Skin epidermis (tissue), 12 donors: ENCODE measurements at regions not wholly inside any gene's neighbourhood (a gene's known extent, or its start where the extent isn't known, plus 50 kb on each side); places are given as distances from the start of the nearest gene placed in this dataset.
"Not testable (repeated sequence)": the region's sequence is repeated elsewhere in the genome, so short reads cannot be mapped to it uniquely, and the experiment has no call there.

Experiments used
- H3K27ac ChIP-seq, 21 experiments: fragments of 200-600 bp; sonication (generic) in 11 of 21; one replicate each; pipeline ENCODE4 v1.5.0; 2020; ENCODE audit warnings: mild to moderate bottlenecking in 3 of 21, inconsistent platforms in 2 of 21, moderate library complexity in 2 of 21
- H3K4me3 ChIP-seq, 7 experiments: fragments of 200-600 bp; sonication (generic) in 2 of 7; one replicate each; pipeline ENCODE4 v1.5.0; 2020; ENCODE audit warnings: inconsistent platforms in 2 of 7, mild to moderate bottlenecking in 2 of 7, moderate library complexity in 1 of 7

DNA sequence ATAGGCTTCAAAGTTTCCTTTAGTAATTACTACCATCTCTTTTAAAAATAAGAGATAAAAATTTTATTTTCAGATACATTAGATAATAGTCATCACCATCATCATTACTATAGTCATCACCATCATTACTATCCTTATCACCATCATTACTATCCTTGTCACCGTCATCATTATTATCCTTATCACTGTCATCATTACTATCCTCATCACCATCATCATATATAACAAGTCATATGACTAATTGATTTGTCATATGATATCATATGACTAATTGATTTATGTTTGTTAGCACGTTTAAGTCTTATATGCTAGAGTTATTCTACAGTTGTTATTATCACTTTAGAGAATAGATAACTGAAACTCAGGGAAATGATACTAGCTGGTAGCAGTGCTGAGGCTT lies 382.1 kb upstream of the CDH18 start:
- no peak overlapping the region for H3K4me3 ChIP-seq
- no peak overlapping the region for H3K27ac ChIP-seq

DNA sequence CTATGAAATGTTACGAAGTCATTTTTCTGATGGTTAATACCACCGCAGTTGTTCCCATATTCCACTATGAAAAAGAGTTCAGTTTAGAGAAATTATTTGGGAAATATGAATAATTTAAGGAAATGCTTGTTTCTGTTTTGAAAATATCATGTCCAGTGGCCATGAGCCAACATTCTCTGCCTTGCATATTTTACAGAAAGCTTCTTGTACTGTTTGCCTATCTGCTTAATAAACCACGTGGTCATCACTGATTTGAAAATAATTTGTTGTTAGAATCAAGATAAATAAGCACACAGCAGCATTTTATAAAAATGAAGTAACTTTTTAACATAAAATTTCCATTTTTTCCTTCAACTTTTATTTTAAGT lies 381.5 kb upstream of the CDH18 start:
- H3K4me3 ChIP-seq, result no peak overlapping the region
- no peak overlapping the region for H3K27ac ChIP-seq

DNA sequence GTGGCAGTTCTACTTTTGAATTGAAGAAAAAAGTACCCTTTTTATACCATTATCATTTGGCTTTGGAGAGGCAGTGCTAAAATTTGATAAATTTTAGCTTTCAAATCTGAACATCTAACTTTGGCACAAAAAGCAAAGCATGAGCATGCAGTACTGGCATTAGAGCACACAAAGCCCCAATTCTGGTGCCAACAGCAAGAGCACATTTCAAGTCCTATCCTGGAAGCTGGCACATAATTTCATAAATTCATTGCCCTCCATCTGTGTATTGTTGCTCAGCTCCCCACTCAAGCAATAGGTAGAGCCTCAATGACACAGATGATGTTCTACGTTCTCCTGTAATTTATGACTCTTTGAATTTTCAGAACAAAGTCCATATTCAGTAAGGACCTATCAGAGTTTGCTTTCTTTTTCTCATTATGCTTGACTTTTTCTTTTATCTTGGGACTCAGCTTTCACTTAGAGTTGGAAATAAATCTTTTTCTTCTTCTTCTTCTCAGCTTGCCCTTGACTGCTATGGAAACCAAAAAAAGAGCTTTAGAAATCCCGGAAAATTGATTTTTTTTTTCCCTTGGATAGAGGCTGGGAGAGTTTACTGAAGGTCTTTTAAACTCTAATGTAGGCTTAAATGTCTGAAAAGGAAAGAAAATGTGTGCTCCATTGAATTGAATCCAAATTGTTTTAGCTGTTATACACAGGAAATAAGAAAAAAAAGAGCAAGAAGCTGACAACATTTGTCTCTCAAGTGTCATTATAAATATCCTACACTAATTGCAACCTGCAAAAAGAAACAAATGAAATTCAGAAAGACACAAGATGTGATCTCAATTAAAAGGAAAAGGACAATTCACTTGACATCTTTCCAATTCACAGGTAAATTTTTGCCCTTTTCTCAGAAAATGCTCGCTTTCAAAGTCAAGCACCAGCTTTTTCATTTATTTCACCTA lies 380.8 kb upstream of the CDH18 start:
- Histone ChIP-seq H3K27ac (no peak overlapping the region), H3K4me3 (no peak overlapping the region)

DNA sequence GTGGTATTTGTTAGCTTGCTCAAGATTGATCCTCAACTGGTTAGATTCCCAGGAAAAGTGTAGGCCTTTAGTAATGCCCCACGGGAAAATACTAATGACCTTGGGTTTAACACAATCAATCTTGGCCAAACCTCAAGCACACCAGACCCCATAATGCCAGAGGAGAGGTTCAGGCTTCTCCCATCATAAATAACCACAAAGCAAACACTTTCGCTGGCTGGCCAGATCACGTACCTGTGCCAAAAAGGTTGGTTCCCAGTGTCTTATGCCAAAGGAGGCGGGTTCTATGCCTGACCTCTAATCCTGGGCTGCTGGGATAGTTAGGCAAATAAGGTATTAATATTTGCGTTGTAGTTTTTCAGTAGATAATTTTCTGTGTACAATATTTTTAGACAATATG lies 379.2 kb upstream of the CDH18 start:
- Histone ChIP-seq H3K27ac (no peak overlapping the region), H3K4me3 (no peak overlapping the region)

DNA sequence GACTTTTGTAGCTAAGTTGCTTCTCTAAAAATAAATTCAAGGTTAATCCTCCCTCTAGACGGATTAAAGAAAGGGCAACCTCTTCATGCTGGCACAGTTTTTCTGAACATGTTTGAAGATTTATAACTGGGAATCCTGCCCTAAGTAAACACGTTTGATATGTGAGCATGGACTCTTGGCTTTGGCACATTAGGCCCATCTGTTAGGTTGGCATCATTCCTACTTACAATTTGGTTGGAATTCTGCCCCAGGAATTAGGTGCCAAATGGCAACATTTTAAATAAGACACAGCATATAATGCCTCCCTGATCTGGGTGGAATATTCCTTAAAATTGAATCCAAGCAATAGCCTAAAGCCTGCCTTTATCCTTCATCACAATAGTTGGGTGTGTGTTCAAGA lies 372.3 kb upstream of the CDH18 start:
- H3K27ac ChIP-seq, result no peak overlapping the region
- H3K4me3 ChIP-seq, result no peak overlapping the region

DNA sequence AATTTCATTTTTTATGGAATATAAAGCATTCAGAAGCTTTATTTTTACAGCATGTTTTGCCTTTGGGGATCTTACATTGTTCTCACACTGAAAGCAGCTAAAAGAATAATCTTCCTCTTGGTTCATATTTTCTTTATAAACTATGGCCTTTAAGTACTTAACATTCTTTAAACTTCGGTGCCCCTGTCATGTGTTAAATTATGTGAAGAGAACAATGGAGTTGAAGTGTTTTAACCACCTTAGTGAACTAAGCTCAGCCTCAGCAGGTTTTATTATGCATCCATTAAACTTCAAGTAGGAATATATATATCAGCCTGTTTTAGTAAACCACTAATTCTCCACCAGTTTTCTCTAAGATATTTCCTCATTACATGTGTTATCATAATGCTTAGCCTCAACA lies 371.4 kb upstream of the CDH18 start:
- Histone ChIP-seq H3K4me3 (no peak overlapping the region), H3K27ac (no peak overlapping the region)

DNA sequence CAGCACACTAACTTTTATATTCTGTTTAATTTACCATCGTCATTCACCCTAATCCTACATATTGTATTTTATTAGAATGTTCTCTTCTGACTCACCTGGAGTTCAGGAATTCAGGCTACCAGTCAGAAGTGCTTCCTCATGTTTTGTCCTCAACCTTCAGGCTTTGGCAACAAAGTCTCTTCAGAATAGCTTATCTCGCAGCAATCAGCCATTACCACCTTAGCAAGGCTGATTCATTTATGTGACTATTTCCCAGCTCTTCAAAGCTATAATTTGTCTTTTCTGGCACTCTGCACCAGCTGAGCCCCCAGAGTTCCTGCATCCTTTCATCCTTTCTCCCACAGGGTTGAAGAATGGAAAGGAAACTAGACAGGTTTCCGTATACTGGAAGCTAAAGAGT lies 365.5 kb upstream of the CDH18 start:
- Histone ChIP-seq H3K4me3 (no peak overlapping the region), H3K27ac (no peak overlapping the region)

DNA sequence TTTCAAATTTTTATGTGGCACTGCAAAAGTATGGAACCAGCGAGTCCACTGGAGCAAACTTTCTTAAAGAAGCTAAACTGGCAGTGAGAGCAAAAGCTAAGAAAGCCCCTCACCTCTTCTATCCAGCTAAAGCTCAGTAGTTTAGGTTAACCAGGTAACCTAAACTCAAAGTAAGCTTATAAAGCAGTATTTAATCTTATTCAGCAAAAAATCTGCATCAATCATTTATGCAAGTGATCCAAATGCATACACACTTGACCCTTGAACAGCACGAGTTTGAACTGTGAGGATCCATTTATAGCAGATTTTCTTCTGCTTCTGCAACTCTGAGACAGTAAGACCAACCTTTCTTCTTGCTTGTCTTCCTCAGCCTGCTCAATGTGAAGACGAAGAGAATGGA lies 363.8 kb upstream of the CDH18 start:
- Histone ChIP-seq H3K4me3 (no peak overlapping the region), H3K27ac (no peak overlapping the region)

DNA sequence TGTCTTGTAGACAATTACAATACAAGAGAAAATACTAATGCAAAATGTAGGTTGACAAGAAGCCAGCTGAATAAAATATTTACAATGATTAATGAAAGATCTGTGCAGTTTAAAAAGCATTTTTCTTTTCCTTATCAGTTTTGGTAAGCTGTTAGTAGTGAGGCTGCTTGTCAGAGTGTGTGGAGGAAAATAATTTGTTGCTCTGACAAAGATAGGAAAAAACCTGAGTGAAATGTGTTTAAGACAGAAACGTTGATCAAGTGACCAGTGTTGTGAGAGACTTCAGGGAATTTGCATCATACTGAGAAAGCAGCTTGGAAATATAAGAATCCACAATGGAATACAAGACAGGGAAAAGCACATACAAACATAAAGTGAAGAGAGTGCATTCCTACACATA lies 360.3 kb upstream of the CDH18 start:
- H3K4me3 ChIP-seq, result no peak overlapping the region
- H3K27ac ChIP-seq, result no peak overlapping the region

DNA sequence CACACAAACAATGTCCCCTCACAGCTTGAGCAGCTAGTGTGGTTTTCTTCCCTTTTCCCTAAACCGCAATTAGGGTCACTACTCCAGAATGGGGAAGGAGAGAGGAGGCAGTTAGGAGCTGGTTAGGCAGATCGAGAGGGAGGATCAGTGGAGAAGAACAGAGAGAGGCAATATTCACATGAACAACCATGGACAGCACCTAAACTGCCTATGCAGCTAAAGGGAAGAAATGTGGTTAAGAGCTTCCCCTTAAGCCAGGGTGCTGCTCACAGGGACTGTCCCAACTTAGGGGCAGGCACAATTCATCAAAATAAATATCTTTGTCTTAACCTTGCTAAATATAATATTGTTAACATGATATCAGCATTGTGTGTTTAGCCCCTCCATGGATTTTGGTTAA lies 359.3 kb upstream of the CDH18 start:
- Histone ChIP-seq H3K4me3 (no peak overlapping the region), H3K27ac (no peak overlapping the region)

DNA sequence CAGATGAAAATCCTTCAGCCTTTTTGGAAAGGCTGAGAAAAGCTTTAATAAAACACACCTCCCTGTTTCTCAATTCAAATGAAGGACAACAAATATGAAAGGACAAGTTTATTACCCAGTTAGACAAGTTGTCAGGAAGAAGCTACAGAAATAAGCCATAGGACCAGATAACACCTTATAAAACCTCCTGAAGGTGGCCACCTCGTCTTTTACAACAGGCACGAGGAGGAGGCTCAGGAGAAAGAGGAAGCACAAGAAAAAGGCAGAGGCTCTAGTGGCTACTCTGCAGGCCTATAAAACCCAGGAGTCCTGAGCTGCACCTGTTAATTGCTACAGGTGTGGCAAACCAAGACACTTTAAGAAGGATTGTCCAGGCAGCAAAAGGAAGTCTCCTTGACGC lies 352.1 kb upstream of the CDH18 start:
- no peak overlapping the region for H3K27ac ChIP-seq
- no peak overlapping the region for H3K4me3 ChIP-seq

DNA sequence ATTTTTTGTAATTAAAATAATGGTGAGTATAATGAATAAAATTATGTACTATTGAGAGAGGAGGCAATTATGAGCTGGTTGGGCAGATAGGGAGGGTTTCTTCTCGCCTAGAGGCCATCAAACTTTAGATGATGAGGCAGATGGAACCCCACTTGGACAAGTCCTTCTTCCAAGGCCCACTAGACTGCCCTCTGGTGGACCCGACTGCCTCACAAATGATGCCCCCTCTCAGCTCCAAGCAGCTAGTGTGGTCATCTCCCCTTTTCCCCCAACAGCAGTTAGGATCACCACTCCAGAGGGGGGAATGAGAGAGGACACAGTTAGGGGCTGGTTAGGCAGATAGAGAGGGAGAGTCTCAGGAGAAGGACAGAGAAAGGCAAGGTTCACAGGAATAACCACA lies 348.0 kb upstream of the CDH18 start:
- Histone ChIP-seq H3K27ac (no peak overlapping the region), H3K4me3 (no peak overlapping the region)

DNA sequence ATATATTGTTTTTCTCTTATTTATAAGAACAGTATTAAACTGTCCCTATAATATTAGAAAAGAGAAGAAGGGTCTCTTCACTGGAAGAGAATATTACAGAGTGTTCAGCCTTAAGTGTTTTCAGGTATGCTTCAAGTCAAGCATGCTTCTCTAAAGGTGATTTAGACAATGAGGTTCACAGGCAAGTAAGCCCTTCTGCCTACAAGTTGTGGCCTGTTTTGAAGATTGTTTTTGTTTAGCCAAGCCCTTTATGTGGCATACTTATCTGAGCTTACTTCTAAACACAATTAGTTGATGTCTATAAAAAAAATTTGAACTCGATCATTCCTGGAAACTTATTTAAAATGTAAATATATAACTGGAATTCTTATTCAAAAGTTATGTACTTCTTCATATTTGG lies 343.8 kb upstream of the CDH18 start:
- Histone ChIP-seq H3K27ac (no peak overlapping the region), H3K4me3 (no peak overlapping the region)

DNA sequence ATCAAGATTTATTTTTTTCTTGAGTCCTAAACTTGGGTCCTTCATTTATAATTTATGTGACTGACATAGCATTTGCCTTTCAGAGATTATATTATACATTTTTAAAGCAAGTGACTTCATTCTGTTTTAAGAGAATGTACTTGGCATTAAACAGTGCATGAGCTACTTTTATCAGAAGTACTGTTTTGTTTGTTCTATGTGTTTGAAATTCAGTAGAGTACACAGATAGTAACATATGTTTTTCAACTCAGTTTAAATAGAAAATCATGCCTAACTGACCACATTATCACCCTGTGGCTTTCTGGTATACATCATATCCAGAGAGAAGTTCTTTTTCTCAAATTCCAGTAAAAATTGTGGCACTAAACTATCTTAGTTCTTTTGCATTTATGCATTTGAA lies 335.3 kb upstream of the CDH18 start:
- Histone ChIP-seq H3K4me3 (no peak overlapping the region), H3K27ac (no peak overlapping the region)

DNA sequence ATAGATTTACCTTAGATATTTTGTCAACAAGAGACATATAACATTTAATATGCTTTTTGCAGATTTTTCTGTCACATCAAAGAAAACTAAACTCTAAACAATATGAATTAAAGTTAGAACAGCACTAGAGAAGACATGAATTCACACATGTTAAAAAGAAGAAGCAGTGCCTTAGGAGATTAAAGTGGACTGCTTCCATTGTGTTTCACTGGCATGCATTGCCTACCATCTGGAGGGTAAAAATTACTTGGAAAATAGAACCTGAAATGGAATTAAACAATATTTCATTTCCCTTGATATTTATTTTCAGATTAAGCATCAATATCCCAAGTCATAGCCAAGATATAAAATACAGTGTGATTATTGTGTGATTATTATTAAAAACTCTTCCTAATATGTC lies 319.4 kb upstream of the CDH18 start:
- no peak overlapping the region for H3K4me3 ChIP-seq

DNA sequence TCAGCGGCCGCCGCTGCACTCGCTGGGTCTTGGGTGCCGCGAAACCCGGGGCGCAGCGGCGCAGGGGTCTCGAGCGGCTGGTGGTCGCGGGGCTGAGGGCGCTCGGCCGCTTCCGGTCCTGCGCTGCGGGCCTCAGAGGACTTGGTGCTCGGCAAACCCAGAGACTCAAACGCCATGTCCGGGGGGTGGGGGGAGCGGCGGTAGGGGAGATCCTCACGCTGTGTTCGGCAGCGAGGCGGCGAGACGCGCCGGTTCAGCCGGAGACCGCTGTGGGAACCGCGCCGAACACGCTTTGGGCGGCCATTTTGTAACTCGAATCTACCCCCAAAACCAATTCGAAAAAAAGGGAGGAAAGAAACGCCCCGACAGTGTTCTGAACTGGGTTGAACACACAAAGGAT lies 317.5 kb upstream of the CDH18 start:
- Histone ChIP-seq H3K27ac (no peak overlapping the region), H3K4me3 (no peak overlapping the region)

More for the DNA sequence above, 319.4 kb upstream of the CDH18 start:
- no peak overlapping the region for H3K27ac ChIP-seq

DNA sequence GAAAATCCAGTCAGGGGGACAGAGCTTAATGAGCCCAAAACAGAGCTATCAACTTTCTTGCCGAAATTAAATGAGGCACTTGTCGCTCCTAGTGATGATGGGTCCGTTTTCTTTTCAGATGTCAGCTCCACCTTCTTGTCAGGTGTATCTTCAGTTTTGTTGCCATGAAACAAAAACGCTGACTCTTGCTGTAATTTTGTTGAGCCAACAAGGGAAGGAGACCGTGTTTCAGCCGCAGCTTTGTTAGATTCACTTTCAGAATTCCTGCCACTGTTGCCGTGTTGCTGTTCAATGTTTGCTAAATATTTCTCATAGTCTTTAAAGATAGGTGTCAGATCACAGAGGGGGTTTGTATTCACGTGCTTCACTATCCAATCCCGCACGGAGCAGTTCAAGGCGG lies 316.6 kb upstream of the CDH18 start:
- H3K27ac ChIP-seq, H3K4me3 ChIP-seq: not testable (repeated sequence)

DNA sequence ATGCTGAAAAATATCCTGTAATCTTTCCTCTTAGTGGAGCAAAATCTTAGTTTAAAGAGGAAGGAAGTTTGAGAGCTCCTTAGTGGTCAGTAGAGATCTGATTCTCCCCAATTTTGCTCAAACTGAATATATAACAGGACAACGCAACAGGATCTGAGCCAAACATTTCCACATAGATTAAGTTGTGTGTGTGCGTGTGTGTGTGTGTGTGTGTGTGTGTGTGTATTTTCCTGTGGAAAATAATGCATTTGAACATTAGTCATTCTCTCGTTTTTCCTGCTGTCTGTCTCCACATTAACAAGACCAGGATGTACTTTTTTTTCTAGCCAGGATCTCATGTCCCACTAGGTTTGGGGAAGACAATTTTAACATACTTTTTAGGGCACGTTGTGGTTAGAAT lies 312.1 kb upstream of the CDH18 start:
- Histone ChIP-seq H3K27ac (no peak overlapping the region), H3K4me3 (no peak overlapping the region)

DNA sequence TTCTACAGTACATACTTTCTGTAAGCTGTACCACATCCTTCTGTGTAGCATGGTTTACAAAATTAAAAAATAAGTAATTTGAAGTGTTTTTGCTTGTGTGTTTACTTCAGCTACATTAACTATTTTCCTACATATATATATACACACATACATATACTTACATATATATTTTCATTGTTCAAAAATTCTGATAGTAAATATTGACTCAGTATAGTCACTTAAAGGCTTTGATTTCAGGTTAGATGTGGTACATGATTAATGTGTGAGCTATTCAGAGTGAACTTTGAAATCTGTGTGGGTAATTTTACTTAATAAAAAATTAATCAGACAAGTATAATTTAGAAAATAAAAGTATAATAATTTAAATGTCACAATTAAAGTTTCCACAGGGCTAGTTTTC lies 306.7 kb upstream of the CDH18 start:
- no peak overlapping the region for H3K4me3 ChIP-seq
- H3K27ac ChIP-seq, result no peak overlapping the region

DNA sequence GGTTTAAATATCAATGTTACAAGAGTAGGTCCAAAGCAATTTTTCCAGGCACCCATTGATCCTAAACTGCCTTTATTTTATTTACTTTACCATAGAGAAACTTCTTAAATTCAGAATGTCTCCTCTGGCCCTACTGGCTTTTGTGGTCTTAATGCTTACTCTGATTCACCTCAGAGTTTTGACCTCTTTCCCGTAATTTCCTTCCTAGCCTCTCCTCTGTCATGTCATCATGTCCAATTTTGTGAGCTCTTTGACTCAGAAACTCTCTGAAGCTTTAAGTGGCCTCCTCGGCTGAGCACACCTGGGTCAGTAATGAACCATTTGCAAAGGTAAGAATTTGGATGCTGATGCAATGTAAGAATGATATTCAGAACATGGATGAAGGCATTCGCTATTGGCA lies 303.8 kb upstream of the CDH18 start:
- no peak overlapping the region for H3K27ac ChIP-seq
- no peak overlapping the region for H3K4me3 ChIP-seq

DNA sequence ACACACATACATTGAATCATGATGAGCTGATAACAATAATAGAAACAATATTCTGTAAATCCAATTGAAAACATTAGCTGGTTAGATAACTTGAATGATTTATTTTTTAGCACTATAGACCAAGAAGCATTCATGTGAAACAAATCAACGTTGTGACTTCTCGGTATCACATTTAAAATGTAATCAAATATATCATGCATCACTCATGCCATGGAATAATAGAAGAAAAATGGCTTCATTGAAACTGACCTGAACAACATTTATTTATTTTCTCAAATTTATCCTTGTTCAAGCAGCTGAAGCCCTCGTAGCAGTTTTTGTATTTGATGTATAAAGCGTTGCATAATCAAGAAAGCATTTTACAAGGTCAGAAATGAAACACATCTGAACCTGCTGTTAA lies 299.6 kb upstream of the CDH18 start:
- no peak overlapping the region for H3K27ac ChIP-seq

DNA sequence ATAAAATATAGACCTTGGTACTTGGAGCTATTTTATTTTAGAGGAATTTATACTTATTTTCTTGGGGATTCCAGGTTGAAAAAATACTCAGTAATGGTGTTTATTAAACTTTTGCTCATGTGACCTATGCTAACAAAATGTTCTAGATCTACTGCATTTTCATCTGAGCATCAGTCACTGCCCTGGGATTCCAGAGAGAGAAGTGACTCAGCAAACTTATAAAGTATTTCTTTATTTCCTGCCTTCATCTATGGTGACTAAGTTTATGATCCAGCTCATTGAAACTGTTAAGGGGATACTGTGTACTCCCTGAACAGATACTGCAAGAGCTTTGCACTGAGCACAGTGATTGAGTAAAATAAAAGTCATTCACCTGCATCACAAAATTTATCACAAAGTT lies 298.5 kb upstream of the CDH18 start:
- Histone ChIP-seq H3K27ac (no peak overlapping the region), H3K4me3 (no peak overlapping the region)

More for the DNA sequence above, 299.6 kb upstream of the CDH18 start:
- no peak overlapping the region for H3K4me3 ChIP-seq
